ENCODE measurements at regions not wholly inside any gene's neighbourhood (a gene's known extent, or its start where the extent isn't known, plus 50 kb on each side); places are given as distances from the start of the nearest gene placed in this dataset.

DNA sequence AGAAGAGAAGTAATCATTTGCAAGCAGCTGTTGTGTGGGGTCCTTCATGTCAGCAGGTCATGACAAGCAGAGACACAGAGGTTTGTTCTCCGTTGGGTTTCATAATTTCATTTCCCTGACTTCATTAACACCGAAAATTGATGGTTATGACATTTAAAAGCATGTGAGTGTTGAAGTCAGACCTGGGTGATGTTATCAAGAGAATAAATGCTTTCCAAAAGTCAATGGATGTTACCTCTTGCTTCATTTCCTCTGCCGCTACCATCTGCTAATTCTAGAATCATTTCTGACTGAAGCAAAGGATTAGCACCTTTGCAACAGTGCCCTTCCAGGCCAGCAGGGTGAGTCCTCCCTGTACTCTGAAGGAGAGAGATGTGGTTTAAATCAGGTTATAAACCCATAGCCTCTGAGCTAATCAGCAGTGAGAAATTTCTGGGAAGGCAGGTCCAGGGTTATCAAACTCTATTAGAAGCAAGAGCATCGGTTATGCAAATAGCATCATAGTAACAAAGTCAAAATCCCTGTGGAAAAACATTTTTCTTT, 446.2 kb downstream of the PIK3C3 start:
- DNase-seq (ENCODE audit: low spot score) = no peak

- DNase-seq (ENCODE audit: low spot score) = no peak
These were observed 449.1 kb downstream of the PIK3C3 start for GRCh38 chr18:42404151-42404550.

DNA sequence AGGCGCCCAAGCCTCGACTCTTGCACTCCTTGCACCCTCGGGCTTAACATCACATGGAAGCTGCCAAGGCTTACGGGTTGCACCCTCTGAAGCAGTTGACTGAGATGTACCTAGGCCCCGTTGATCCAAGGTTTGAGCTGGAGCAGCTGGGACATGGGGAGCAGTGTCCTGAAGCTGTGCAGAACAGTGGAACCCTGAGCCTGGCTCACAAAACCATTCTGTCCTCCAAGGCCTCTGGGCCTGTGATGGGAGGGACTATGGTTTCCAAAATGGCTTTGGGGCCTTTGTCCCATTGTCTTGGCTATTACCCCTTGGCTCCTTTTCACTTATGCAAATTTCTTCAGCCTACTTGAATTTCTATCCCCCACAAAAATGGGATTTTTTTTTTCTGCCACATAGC, 454.0 kb downstream of the PIK3C3 start:
- DNase-seq (ENCODE audit: low spot score) = no peak

DNA sequence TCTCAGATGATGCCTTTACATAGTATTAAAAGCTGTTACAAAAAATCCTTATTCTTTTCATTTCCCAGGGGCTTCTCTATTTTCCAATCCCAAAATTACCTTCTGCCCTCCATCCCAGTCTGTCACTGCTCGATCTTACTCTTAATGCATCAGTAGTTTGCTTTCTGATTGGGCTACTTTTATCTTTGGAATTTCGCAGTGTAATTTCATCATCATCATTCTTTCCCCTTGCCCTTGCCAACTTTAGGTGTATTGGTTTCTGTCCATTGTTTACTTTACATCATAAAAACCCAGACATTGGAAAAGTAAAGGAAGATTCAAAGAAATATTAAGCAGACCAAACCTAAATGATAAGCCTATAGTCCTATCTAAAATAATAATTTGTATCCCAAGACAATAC, 457.2 kb downstream of the PIK3C3 start:
- DNase-seq (ENCODE audit: low spot score) = no peak

- no peak for DNase-seq (ENCODE audit: low spot score)
These were observed 457.9 kb downstream of the PIK3C3 start for GRCh38 chr18:42412896-42413295.

GRCh38 chr18:42413870-42414269, 458.8 kb downstream of the PIK3C3 start:
- DNase-seq (ENCODE audit: low spot score) = no peak

GRCh38 chr18:42414756-42415454, 459.9 kb downstream of the PIK3C3 start:
- DNase-seq (ENCODE audit: low spot score) = no peak

- DNase-seq (ENCODE audit: low spot score) = no peak
These were observed 462.2 kb downstream of the PIK3C3 start for GRCh38 chr18:42417189-42417588.

DNA sequence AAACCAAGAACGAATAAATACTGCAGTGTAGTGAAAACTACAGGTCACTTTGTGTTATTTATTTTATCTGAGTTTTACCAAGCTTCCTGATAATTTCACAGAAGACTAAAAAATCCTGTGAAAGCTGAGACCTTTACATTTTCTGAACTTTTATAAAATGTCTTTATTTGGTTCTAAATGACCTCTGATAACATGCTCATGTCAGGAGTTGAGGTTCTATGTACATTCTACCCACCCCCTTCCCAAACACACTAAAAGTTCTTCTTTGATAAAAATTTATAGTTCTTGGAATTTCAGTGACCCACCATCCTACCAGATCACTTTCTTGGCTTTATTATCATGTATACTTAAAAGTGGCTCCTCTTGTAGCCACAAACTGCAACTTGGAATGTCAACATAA, 463.1 kb downstream of the PIK3C3 start:
- DNase-seq (ENCODE audit: low spot score) = no peak

DNA sequence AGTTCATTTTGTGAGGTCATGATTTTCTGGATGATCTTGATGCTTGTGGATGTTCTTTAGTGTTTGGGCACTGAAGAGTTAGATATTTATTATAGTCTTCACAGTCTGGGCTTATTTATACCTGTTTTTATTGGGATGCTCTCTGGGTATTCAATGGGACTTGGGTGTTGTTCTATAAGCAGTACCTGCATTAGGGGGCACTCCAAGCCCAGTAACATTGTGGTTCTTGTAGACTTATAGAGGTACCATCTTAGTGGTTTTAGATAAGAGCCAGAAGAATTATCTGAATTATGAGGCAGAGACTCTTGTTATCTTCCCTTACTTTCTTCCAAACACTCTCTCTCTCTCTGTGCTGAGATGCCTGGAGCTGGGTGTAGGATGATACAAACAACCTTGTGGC, 470.0 kb downstream of the PIK3C3 start:
- DNase-seq (ENCODE audit: low spot score) = no peak

DNA sequence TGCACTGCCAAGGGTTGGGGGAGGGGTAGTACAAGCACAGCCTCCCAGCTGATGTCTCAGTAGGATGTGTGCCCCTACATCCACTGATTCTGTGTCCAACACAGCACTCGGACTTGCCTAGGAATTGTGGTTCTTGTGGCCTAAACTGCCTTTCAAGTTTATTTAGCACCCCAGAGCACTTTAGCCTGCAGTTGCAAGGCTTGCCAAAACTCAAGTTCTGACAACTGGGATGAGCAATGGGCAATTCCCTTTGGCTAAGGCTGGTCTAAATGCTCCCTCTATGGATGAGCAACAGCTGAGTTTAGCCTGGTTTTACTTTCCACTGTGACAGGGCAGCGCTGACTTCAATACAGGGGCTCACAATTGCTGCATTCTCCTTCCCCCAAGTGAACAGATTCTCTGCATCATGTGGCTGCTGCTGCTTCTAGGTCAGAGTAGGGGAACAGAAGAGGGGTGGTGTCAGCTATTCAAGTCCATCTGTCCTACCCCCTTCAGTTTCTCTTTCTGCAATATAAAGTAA, 471.5 kb downstream of the PIK3C3 start:
- no peak for DNase-seq (ENCODE audit: low spot score)

- DNase-seq (ENCODE audit: low spot score) = no peak
These were observed 474.2 kb downstream of the PIK3C3 start for GRCh38 chr18:42429196-42429595.

- DNase-seq (ENCODE audit: low spot score) = no peak
These were observed 481.3 kb downstream of the PIK3C3 start for GRCh38 chr18:42436222-42436765.

- DNase-seq (ENCODE audit: low spot score) = no peak
These were observed 482.0 kb downstream of the PIK3C3 start for GRCh38 chr18:42437001-42437400.

GRCh38 chr18:42437646-42438045, 482.6 kb downstream of the PIK3C3 start:
- DNase-seq (ENCODE audit: low spot score) = no peak

- no peak for DNase-seq (ENCODE audit: low spot score)
These were observed 487.6 kb downstream of the PIK3C3 start for GRCh38 chr18:42442656-42443055.

GRCh38 chr18:42444349-42444748, 489.3 kb downstream of the PIK3C3 start:
- no peak for DNase-seq (ENCODE audit: low spot score)

- no peak for DNase-seq (ENCODE audit: low spot score)
These were observed 490.3 kb downstream of the PIK3C3 start for GRCh38 chr18:42445359-42445758.

GRCh38 chr18:42446195-42446594, 491.2 kb downstream of the PIK3C3 start:
- peak; percentile 0 for DNase-seq (ENCODE audit: low spot score)

DNA sequence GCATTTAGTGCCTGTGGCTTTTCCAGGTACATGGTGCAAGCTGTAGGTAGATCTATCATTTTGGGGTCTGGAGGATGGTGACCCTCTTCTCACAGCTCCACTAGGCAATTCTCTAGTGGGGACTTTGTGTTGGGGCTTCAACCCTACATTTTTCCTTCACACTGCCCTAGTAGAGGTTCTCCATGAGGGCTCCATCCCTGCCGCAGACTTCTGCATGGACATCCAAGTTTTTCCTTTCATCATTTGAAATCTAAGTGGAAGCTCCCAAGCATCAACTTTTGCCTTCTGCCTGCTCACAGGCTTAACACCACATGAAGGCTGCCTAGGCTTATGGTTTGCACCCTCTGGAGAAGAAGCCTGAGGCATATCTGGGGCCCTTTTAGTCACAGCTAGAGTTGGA, 492.7 kb downstream of the PIK3C3 start:
- no peak for DNase-seq (ENCODE audit: low spot score)

- DNase-seq (ENCODE audit: low spot score) = no peak
These were observed 503.2 kb downstream of the PIK3C3 start for GRCh38 chr18:42458226-42458625.

- no peak for DNase-seq (ENCODE audit: low spot score)
These were observed 504.8 kb downstream of the PIK3C3 start for GRCh38 chr18:42459873-42460272.

GRCh38 chr18:42471885-42472284, 516.9 kb downstream of the PIK3C3 start:
- DNase-seq (ENCODE audit: low spot score) = no peak

GRCh38 chr18:42473611-42474010, 518.6 kb downstream of the PIK3C3 start:
- no peak for DNase-seq (ENCODE audit: low spot score)

Measured in kidney capillary endothelial cell (primary cell).